ENCODE measurements at regions not wholly inside any gene's neighbourhood (a gene's known extent, or its start where the extent isn't known, plus 50 kb on each side); places are given as distances from the start of the nearest gene placed in this dataset.

DNA sequence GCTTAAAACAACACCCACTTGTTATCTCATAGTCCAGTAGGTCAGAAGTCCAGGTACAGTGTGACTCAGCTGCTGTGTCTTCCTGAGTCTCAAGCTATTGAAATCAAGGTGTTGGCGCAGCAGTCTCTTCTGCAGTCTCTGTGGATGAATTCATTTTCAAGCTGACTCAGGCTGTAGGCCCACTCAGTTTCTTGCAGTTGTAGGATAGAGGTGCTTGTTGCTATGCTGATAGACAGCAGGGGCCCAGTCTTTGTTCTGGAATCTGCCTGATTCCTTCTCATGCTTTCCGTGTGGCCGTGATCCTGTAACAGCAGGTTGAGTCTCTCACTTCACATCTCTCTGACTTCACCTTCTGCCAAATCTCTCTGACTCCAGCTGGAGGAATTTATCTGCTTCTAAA lies 400.4 kb upstream of the POM121L12 start:
- DNase-seq (ENCODE audit: low spot score in 2 of 2) = no peak
- Histone ChIP-seq H3K27me3 (no peaks in the 10 kb centered on the region), H3K9me3 (no peaks in the 10 kb centered on the region), H3K27ac (no peak overlapping the region), H3K36me3 (no peaks in the 10 kb centered on the region), H3K4me1 (no peaks in the 10 kb centered on the region), H3K4me3 (no peak overlapping the region)
- intact Hi-C loops (cut with DNase I; ENCODE audit: low total_unique reads) = no loop called here
- TF ChIP-seq POLR2A (IDR thresholded peaks at IDR 0.05) (no peak), POLR2AphosphoS5 (IDR thresholded peaks at IDR 0.05) (no peak)
- TF ChIP-seq, protein P1, sequence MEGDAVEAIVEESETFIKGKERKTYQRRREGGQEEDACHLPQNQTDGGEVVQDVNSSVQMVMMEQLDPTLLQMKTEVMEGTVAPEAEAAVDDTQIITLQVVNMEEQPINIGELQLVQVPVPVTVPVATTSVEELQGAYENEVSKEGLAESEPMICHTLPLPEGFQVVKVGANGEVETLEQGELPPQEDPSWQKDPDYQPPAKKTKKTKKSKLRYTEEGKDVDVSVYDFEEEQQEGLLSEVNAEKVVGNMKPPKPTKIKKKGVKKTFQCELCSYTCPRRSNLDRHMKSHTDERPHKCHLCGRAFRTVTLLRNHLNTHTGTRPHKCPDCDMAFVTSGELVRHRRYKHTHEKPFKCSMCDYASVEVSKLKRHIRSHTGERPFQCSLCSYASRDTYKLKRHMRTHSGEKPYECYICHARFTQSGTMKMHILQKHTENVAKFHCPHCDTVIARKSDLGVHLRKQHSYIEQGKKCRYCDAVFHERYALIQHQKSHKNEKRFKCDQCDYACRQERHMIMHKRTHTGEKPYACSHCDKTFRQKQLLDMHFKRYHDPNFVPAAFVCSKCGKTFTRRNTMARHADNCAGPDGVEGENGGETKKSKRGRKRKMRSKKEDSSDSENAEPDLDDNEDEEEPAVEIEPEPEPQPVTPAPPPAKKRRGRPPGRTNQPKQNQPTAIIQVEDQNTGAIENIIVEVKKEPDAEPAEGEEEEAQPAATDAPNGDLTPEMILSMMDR (IDR thresholded peaks at IDR 0.05) = no peak

DNA sequence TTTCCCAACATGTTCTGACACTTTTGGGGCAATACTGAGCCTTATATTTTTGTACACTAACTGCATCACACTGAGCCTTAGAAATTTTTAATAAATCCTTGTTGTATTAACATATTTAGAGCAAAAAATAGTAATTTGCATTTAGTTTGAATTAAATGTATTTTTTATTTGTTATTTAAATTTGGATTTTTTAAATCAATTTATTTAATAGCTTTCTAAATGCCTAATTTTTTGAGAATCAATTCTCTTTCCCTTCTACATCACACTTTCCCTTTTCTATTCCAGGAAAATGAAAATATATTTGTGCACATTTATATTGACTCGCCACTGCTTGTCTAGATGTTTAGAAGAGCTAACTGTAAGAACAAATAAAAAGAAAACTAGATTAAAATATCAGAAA lies 414.6 kb upstream of the POM121L12 start:
- H3K9me3 ChIP-seq = no peaks in the 10 kb centered on the region
- no peak overlapping the region for H3K4me3 ChIP-seq
- intact Hi-C loops (cut with DNase I; ENCODE audit: low total_unique reads) = no loop called here

GRCh38 chr7:52616552-52616951 lies 418.9 kb upstream of the POM121L12 start:
- Histone ChIP-seq H3K36me3 (no peaks in the 10 kb centered on the region), H3K4me3 (no peak overlapping the region), H3K27ac (no peak overlapping the region), H3K9me3 (no peaks in the 10 kb centered on the region), H3K4me1 (no peaks in the 10 kb centered on the region), H3K27me3 (no peaks in the 10 kb centered on the region)
- DNase-seq (ENCODE audit: low spot score in 2 of 2) = no peak
- intact Hi-C loops (cut with DNase I; ENCODE audit: low total_unique reads) = no loop called here
- no peak for TF ChIP-seq POLR2A (IDR thresholded peaks at IDR 0.05)
- TF ChIP-seq POLR2AphosphoS5 (IDR thresholded peaks at IDR 0.05) = no peak
- TF ChIP-seq, protein P1 (IDR thresholded peaks at IDR 0.05) = no peak

More for the DNA sequence above, 414.6 kb upstream of the POM121L12 start:
- no peaks in the 10 kb centered on the region for H3K27me3 ChIP-seq
- H3K27ac ChIP-seq = no peak overlapping the region
- no peaks in the 10 kb centered on the region for H3K36me3 ChIP-seq
- no peak for DNase-seq (ENCODE audit: low spot score in 2 of 2)
- no peak for TF ChIP-seq POLR2AphosphoS5 (IDR thresholded peaks at IDR 0.05)
- TF ChIP-seq POLR2A (IDR thresholded peaks at IDR 0.05) = no peak
- TF ChIP-seq, protein P1 (IDR thresholded peaks at IDR 0.05) = no peak
- H3K4me1 ChIP-seq = no peaks in the 10 kb centered on the region

- Histone ChIP-seq H3K4me3 (no peak overlapping the region), H3K27ac (no peak overlapping the region), H3K4me1 (no peaks in the 10 kb centered on the region), H3K27me3 (no peaks in the 10 kb centered on the region), H3K9me3 (no peaks in the 10 kb centered on the region), H3K36me3 (no peaks in the 10 kb centered on the region)
- TF ChIP-seq, protein P1 (IDR thresholded peaks at IDR 0.05) = no peak
- no peak for TF ChIP-seq POLR2A (IDR thresholded peaks at IDR 0.05)
- TF ChIP-seq POLR2AphosphoS5 (IDR thresholded peaks at IDR 0.05) = no peak
- intact Hi-C loops (cut with DNase I; ENCODE audit: low total_unique reads) = no loop called here
- DNase-seq (ENCODE audit: low spot score in 2 of 2) = no peak
These were observed 420.3 kb upstream of the POM121L12 start for GRCh38 chr7:52615021-52615695.

DNA sequence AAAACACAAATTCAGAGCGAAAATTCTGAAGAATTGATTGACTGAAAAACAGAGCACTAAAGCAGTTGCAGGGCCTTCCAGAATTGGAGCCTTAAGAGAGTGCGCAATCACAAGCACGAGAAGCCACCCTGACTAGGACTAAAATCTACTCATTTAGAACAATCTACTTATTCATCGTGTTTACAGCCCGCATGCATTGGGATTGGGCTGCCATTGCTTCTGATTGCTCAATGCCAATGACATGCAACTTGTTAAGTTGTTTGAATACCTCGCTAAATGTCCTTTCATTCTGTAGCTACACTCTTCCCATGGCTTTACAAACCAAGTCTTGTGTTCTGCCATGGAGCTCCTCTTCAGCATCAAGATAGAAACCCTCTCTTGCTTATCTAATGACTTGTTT lies 425.9 kb upstream of the POM121L12 start:
- TF ChIP-seq, protein P1 (IDR thresholded peaks at IDR 0.05) = no peak
- no peak for TF ChIP-seq POLR2AphosphoS5 (IDR thresholded peaks at IDR 0.05)
- TF ChIP-seq POLR2A (IDR thresholded peaks at IDR 0.05) = no peak
- no peak for DNase-seq (ENCODE audit: low spot score in 2 of 2)
- H3K4me1 ChIP-seq = no peaks in the 10 kb centered on the region
- H3K9me3 ChIP-seq = no peaks in the 10 kb centered on the region
- intact Hi-C loops (cut with DNase I; ENCODE audit: low total_unique reads) = no loop called here
- no peaks in the 10 kb centered on the region for H3K36me3 ChIP-seq
- H3K27ac ChIP-seq = no peak overlapping the region
- no peaks in the 10 kb centered on the region for H3K27me3 ChIP-seq
- no peak overlapping the region for H3K4me3 ChIP-seq

Data from breast epithelium (tissue), 4 donors.